ENCODE measurements at regions not wholly inside any gene's neighbourhood (a gene's known extent, or its start where the extent isn't known, plus 50 kb on each side); places are given as distances from the start of the nearest gene placed in this dataset.

GRCh38 chr1:218817071-218817470, 356.6 kb upstream of the LYPLAL1 start:
- no peak for DNase-seq (ENCODE audit: low read depth in 3 of 3)

GRCh38 chr1:218817691-218818465, 355.8 kb upstream of the LYPLAL1 start:
- DNase-seq (ENCODE audit: low read depth in 3 of 3) = no peak

DNA sequence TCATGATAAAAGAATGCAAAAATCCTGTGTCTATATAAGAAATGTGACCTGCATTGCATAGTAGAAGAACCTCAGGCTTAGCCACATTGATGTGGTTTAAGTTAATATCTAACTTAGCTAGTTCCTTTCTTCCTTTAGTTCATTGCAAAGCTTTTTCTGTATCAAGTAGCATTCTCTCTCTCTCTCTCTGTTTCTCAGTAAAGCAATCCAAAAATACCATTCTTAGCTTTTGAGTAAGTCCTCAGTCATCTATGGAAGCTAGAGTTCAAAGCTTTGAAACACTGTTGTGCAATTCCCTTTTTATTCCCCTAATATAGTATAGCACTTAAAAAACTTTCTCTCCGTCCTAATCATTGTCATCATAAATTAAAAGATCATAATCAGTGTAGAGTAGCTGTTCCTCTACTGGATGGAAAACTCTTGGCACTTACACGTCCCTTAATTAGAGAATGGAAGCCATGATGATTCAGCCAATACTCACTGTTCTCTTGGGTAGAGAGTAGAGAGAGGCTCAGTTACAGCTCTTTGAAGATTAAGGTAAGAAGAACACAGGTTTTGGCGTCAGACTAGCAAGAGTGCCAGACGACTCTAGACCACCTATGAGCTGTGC, 350.3 kb upstream of the LYPLAL1 start:
- no peak for DNase-seq (ENCODE audit: low read depth in 3 of 3)

DNA sequence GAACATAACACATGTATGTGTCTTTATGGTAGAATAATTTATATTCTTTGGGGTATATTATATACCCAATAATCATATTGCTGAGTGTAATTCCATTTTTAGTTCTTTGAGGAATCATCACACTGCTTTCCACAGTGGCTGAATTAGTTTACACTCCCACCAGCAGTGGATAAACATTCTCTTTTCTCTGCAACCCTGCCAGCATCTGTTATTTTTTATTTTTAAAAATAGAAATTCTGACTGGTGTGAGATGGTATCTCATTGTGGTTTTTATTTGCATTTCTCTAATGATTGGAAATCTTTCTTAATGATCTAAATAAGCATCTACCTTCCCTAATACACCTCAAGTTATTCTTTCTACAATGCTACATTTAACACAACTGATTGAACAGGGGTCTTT, 346.2 kb upstream of the LYPLAL1 start:
- no peak for DNase-seq (ENCODE audit: low read depth in 3 of 3)

- no peak for DNase-seq (ENCODE audit: low read depth in 3 of 3)
Observed at GRCh38 chr1:218828125-218828650, 345.5 kb upstream of the LYPLAL1 start.

- DNase-seq (ENCODE audit: low read depth in 3 of 3) = no peak
Observed at GRCh38 chr1:218829097-218829496, 344.6 kb upstream of the LYPLAL1 start.

DNA sequence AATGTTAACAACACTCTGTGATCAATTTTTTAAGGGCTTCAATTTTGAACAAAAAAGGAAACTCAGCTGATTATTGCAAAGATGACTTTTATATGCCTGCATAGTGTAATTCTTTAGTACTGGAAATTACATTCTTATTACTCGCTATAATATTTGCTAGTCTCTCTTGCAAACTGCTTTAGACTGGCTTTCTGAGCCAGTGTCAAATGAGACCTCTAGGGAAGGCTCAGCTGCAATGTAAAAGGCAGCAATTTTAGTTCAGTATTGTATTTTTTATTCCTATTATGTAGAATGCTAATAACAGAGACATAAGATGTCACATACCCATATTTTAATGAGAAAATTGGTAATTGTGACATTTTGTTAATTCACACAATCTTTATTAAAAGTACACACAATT, 338.1 kb upstream of the LYPLAL1 start:
- DNase-seq (ENCODE audit: low read depth in 3 of 3) = no peak

DNA sequence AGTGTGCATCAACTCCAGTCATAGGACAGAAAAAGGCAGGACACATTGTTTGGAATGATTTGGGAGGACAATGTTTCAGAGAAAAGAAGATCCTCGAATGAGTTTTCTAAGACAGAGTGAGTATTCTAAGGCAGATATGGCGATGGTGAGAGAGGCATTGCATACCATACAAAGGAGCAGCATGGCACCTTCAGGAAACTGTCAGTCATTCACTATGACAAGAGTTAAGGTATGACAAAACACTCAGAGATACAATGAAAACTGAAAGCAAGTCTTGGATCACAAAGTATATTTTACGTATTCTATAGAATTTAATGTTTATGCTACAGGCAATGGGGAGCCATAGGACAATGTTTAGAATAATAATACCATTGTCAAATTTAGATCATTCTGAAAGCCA, 337.4 kb upstream of the LYPLAL1 start:
- no peak for DNase-seq (ENCODE audit: low read depth in 3 of 3)

GRCh38 chr1:218837051-218837450, 336.6 kb upstream of the LYPLAL1 start:
- DNase-seq (ENCODE audit: low read depth in 3 of 3) = no peak

DNA sequence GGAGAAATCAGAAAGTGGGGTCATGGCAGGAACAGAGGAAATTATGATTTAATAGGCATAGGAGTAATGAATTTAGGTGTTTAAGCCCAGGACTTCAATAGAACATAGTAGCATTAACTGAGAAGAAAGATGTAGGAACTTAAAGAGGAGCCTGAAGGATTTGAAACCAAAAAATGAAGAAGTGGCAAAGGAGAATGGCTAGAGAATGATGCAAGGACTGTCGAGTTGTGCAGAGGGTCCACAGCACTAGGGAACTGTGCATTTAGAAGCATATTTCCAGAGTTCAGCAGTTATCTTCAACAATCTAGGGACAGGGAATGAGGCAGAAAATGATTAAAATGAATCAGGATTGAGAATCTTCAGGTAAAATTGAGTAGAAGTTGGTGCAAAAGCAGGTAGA, 328.1 kb upstream of the LYPLAL1 start:
- no peak for DNase-seq (ENCODE audit: low read depth in 3 of 3)

DNA sequence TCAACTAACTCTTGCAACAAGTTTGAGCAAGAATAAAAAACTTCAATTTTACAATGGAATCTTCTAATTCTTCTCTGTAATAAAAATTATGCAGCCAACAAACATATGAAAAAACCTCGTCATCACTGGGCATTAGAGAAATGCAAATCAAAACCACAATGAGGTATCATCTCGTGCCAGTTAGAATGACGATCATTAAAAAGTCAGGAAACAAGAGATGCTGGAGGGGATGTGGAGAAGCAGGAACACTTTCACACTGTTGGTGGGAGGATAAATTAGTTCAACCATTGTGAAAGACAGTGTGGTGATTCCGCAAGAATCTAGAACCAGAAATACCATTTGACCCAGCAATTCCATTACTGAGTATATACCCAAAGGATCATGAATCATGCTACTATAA, 327.5 kb upstream of the LYPLAL1 start:
- no peak for DNase-seq (ENCODE audit: low read depth in 3 of 3)

- no peak for DNase-seq (ENCODE audit: low read depth in 3 of 3)
Observed at GRCh38 chr1:218847089-218847768, 326.4 kb upstream of the LYPLAL1 start.

GRCh38 chr1:218848009-218848408, 325.7 kb upstream of the LYPLAL1 start:
- DNase-seq (ENCODE audit: low read depth in 3 of 3) = no peak

- DNase-seq (ENCODE audit: low read depth in 3 of 3) = no peak
Observed at GRCh38 chr1:218850367-218850766, 323.3 kb upstream of the LYPLAL1 start.

GRCh38 chr1:218851586-218851985, 322.1 kb upstream of the LYPLAL1 start:
- DNase-seq (ENCODE audit: low read depth in 3 of 3) = no peak

- no peak for DNase-seq (ENCODE audit: low read depth in 3 of 3)
Observed at GRCh38 chr1:218852527-218852926, 321.2 kb upstream of the LYPLAL1 start.

DNA sequence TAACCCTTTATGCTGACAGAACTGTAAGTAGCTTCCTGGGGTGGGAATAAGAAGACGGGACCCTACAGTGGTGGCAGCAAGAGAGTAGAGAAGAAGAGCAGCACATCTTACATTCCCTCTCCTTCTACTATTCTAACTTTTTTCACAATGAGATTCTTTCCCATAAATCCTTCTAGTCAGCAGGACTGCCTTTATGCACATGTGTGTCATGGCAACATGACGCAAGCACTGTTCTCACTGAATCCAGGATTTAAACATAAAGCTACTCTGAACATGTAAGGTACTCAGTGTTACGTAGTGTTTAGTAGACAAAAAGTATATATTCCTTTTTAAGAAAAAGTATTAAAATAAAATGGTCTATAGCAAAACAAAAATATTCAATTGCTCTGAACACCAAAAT, 309.7 kb upstream of the LYPLAL1 start:
- DNase-seq (ENCODE audit: low read depth in 3 of 3) = no peak

- no peak for DNase-seq (ENCODE audit: low read depth in 3 of 3)
Observed at GRCh38 chr1:218865591-218865990, 308.1 kb upstream of the LYPLAL1 start.

GRCh38 chr1:218866507-218866906, 307.2 kb upstream of the LYPLAL1 start:
- DNase-seq (ENCODE audit: low read depth in 3 of 3) = no peak

DNA sequence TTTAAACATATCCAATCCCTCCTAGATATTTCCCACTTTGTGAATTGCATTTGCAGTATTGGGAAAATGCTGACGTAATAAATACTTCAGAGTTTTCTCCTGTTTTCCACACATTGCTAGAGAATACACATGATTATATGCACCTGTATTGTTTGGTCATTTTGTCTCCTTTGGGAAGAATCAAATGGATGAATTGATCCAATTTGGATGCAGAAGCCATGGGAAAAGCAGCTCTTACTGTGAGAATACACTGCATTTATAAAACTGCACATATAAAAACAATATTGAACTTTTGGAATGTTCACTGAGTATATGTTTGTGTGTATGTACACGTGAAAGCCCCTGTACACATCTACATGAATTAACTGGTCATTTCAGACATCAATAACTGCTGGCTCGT, 306.6 kb upstream of the LYPLAL1 start:
- no peak for DNase-seq (ENCODE audit: low read depth in 3 of 3)

DNA sequence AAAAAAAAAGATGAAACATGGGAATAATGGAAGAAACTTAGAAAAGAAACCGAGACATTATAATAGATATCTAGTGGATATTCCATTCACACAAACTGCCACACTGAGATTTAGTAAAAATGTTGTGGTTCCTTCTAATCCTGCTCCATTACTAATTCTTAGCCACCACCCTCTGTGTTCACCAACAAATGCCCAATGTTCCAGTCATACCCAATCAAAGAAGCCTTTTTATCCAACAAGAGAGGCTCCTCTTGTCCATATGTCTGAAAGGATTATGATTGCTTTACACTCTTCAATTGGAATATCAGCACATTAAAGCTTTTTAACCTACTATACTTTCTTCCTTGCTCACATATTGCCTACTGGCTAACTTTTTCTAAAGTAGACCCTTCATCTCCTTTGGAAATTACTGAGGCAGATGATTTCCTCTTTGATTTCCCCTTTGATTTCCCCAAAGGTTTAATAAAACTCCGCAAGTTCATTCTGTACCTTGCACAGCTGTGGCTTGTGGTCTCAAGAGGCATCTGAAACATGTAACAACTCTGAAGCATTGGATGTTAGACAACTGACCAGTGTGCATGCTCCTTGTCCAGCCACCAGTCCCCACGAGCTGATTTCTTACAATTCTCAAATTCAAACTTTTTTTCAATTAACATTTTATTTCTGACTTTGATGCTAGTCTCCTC, 305.6 kb upstream of the LYPLAL1 start:
- no peak for DNase-seq (ENCODE audit: low read depth in 3 of 3)

DNA sequence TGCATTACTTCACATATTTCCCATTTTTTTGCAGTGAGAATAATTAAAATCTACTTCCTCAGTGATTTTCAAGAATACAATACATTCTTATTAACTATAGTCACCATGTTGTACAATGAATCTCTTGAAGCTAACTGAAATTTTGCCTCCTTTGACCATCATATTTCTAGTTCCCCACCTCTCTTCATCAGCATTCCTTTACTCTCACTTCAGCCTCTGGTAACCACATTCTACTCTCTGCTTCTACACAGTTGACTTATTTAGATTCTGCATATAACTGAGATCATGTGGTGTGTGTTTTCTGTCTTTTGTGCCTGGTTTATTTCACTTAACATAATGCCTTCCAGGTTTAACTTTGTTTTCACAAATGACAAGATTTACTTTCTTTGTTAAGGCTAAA, 304.4 kb upstream of the LYPLAL1 start:
- no peak for DNase-seq (ENCODE audit: low read depth in 3 of 3)
